H9 (cell line): ENCODE measurements at regions not wholly inside any gene's neighbourhood (a gene's known extent, or its start where the extent isn't known, plus 50 kb on each side); places are given as distances from the start of the nearest gene placed in this dataset.

Experiments used
- DNase-seq: peaks from one replicate; pipeline ENCODE4 v3.0.0-alpha.2; 2017
- H2AFZ ChIP-seq: one replicate; pipeline ENCODE4 v1.6.1; 2013; ENCODE audit warnings: mild to moderate bottlenecking, low read length, control low read depth, moderate library complexity
- H2AK5ac ChIP-seq: 2 replicates; pipeline ENCODE4 v1.6.1; 2013; ENCODE audit warnings: low read length, control low read depth, mixed read lengths; ENCODE audit not compliant: insufficient read length
- H2BK120ac ChIP-seq: one replicate; pipeline ENCODE4 v1.6.1; 2013; ENCODE audit warnings: low read depth, mild to moderate bottlenecking, low read length, control low read depth, inconsistent platforms; ENCODE audit not compliant: poor library complexity, severe bottlenecking
- H2BK12ac ChIP-seq: 2 replicates; pipeline ENCODE4 v1.6.1; 2013; ENCODE audit warnings: low read length, control low read depth, mixed read lengths, low read depth; ENCODE audit not compliant: insufficient read length
- H2BK15ac ChIP-seq: 2 replicates; pipeline ENCODE4 v1.6.1; 2013; ENCODE audit warnings: low read depth, low read length, control low read depth
- H2BK20ac ChIP-seq: one replicate; pipeline ENCODE4 v1.6.1; 2013; ENCODE audit warnings: low read depth, mild to moderate bottlenecking, low read length, control low read depth, inconsistent platforms; ENCODE audit not compliant: poor library complexity, severe bottlenecking
- H2BK5ac ChIP-seq: 2 replicates; pipeline ENCODE4 v1.6.1; 2013; ENCODE audit warnings: low read length, control low read depth, mixed read lengths; ENCODE audit not compliant: insufficient read length
- H3K14ac ChIP-seq: 2 replicates; pipeline ENCODE4 v1.6.1; 2013; ENCODE audit warnings: low read length, control low read depth; ENCODE audit not compliant: insufficient read depth
- H3K18ac ChIP-seq: 2 replicates; pipeline ENCODE4 v1.6.1; 2013; ENCODE audit warnings: low read depth, mild to moderate bottlenecking, mixed read lengths, low read length, control low read depth; ENCODE audit not compliant: insufficient read length
- H3K23ac ChIP-seq: 2 replicates; pipeline ENCODE4 v1.6.1; 2013; ENCODE audit warnings: low read length, control low read depth, mixed read lengths, low read depth; ENCODE audit not compliant: insufficient read length
- H3K23me2 ChIP-seq: 2 replicates; pipeline ENCODE4 v1.6.1; 2013; ENCODE audit warnings: low read depth, mild to moderate bottlenecking, mixed read lengths, low read length, control low read depth; ENCODE audit not compliant: insufficient read length, poor library complexity, severe bottlenecking
- H3K27ac ChIP-seq: 2 replicates; pipeline ENCODE4 v1.5.1; 2013; ENCODE audit warnings: low read length, control low read depth, mixed read lengths, low read depth; ENCODE audit not compliant: insufficient read length
- H3K27me3 ChIP-seq: 2 replicates; pipeline ENCODE4 v1.6.1; 2013; ENCODE audit warnings: low read length, control low read depth, inconsistent platforms; ENCODE audit not compliant: insufficient read depth
- H3K4ac ChIP-seq: 2 replicates; pipeline ENCODE4 v1.6.1; 2013; ENCODE audit warnings: low read depth, mild to moderate bottlenecking, control low read depth, inconsistent platforms, low read length, moderate library complexity
- H3K4me1 ChIP-seq: 2 replicates; pipeline ENCODE4 v1.6.1; 2013; ENCODE audit warnings: low read length, control low read depth, inconsistent platforms; ENCODE audit not compliant: insufficient read depth
- H3K4me2 ChIP-seq: 2 replicates; pipeline ENCODE4 v1.6.1; 2013; ENCODE audit warnings: low read length, control low read depth, mixed read lengths; ENCODE audit not compliant: insufficient read length, insufficient read depth
- H3K56ac ChIP-seq: 2 replicates; pipeline ENCODE4 v1.6.1; 2013; ENCODE audit warnings: low read depth, mild to moderate bottlenecking, mixed read lengths, low read length, control low read depth; ENCODE audit not compliant: insufficient read length
- H3K79me1 ChIP-seq: 2 replicates; pipeline ENCODE4 v1.6.1; 2013; ENCODE audit warnings: low read depth, mild to moderate bottlenecking, moderate library complexity, low read length, control low read depth, inconsistent platforms; ENCODE audit not compliant: insufficient read depth, poor library complexity, severe bottlenecking
- H3K79me2 ChIP-seq: 2 replicates; pipeline ENCODE4 v1.6.1; 2013; ENCODE audit warnings: low read length, control low read depth, inconsistent platforms; ENCODE audit not compliant: insufficient read depth
- H3K9ac ChIP-seq: 2 replicates; pipeline ENCODE4 v1.6.1; 2013; ENCODE audit warnings: low read length, control low read depth, mixed read lengths; ENCODE audit not compliant: insufficient read length; ENCODE audit errors: extremely low read depth
- H3K9me3 ChIP-seq: one replicate; pipeline ENCODE4 v1.6.1; 2013; ENCODE audit warnings: low read depth, low read length, inconsistent platforms; ENCODE audit not compliant: control insufficient read depth
- H3T11ph ChIP-seq: one replicate; pipeline ENCODE4 v1.6.1; 2013; ENCODE audit warnings: mild to moderate bottlenecking, low read length, control low read depth, inconsistent platforms
- H4K20me1 ChIP-seq: one replicate; pipeline ENCODE4 v1.6.1; 2013; ENCODE audit not compliant: control insufficient read depth, insufficient read length, insufficient read depth
- H4K5ac ChIP-seq: 2 replicates; pipeline ENCODE4 v1.6.1; 2013; ENCODE audit warnings: low read depth, mild to moderate bottlenecking, mixed read lengths, low read length, control low read depth; ENCODE audit not compliant: insufficient read length
- H4K8ac ChIP-seq: replicated peaks from 2 replicates; pipeline ENCODE4 v1.6.1; 2013; ENCODE audit warnings: low read length, control low read depth, mixed read lengths, low read depth; ENCODE audit not compliant: insufficient read length
- H4K91ac ChIP-seq: 2 replicates; pipeline ENCODE4 v1.6.1; 2013; ENCODE audit warnings: low read depth, mild to moderate bottlenecking, moderate library complexity, mixed read lengths, low read length, control low read depth; ENCODE audit not compliant: insufficient read length
- H3K27ac Mint-ChIP-seq, 3 experiments: 2 replicates in 2 of 3; 3 replicates in 1 of 3; pipeline ENCODE4 v1.8.0; 2020 to 2021; ENCODE audit warnings: mixed read lengths in 3 of 3, mild to moderate bottlenecking in 1 of 3, moderate library complexity in 1 of 3
- H3K27me3 Mint-ChIP-seq: 2 replicates; pipeline ENCODE4 v1.8.0; 2021; ENCODE audit warnings: low read depth, mild to moderate bottlenecking, moderate library complexity, mixed read lengths
- H3K36me3 Mint-ChIP-seq, 3 experiments: 2 replicates in 2 of 3; 3 replicates in 1 of 3; pipeline ENCODE4 v1.8.0; 2020 to 2021; ENCODE audit warnings: low read depth in 3 of 3, mixed read lengths in 3 of 3; ENCODE audit not compliant: insufficient read depth in 1 of 3
- H3K4me1 Mint-ChIP-seq, 2 experiments: 2 replicates each; pipeline ENCODE4 v1.8.0; 2020; ENCODE audit warnings: mixed read lengths in 2 of 2
- H3K4me3 Mint-ChIP-seq, 2 experiments: 2 replicates in 1 of 2; 3 replicates in 1 of 2; pipeline ENCODE4 v1.8.0; 2020 to 2021; ENCODE audit warnings: mild to moderate bottlenecking in 2 of 2, mixed read lengths in 2 of 2, moderate library complexity in 1 of 2
- H3K9me3 Mint-ChIP-seq, 2 experiments: 2 replicates in 1 of 2; 3 replicates in 1 of 2; pipeline ENCODE4 v1.8.0; 2020; ENCODE audit warnings: mild to moderate bottlenecking in 2 of 2, mixed read lengths in 2 of 2, moderate library complexity in 1 of 2
- whole genome bisulfite sequencing: extraction: QIAGEN DNeasy Blood & Tissue Kit; methylation state at CpG from one replicate; pipeline ENCODE4 v1.1.7; 2013; ENCODE audit warnings: missing lambda C conversion rate, low lambda C conversion rate, mixed read lengths; ENCODE audit not compliant: insufficient read length; ENCODE audit errors: extremely low coverage; 5-methylcytosine and 5-hydroxymethylcytosine counted together
- TF ChIP-seq, protein P1 (sequence below): fragments of 200-600 bp; sonication (generic); conservative IDR thresholded peaks from 3 replicates; pipeline ENCODE4 v1.8.0; 2021; ENCODE audit warnings: antibody characterized with exemption, mild to moderate bottlenecking

DNA sequence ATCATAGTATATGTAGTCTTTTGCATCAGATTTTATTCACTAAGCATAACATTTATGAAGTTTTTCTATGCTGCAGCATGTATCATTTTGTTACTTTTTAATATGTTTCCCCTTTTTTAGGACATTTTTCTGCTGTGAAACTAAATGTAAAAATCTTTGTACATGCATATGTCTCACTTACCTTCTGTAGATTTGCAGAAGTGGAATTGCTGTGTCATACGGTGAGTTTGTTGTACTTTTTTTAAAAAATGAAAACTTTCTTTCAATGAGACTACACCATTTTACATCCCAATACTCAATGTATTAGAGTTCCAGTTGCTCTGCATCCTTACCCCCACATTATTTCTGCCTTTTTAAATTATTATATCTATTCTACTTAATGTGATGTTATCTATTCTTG lies 868.9 kb downstream of the PDHA2 start:
- no peaks in the 10 kb centered on the region for H3K79me2 ChIP-seq
- H4K20me1 ChIP-seq, result no peaks in the 10 kb centered on the region
- no peaks in the 10 kb centered on the region for H3K9me3 Mint-ChIP-seq
- H4K8ac ChIP-seq, result no peak overlapping the region
- no peak overlapping the region for H2BK15ac ChIP-seq
- no peak overlapping the region for H4K91ac ChIP-seq
- H2BK12ac ChIP-seq, result no peak overlapping the region
- H3K4me2 ChIP-seq, result no peak overlapping the region
- H3K14ac ChIP-seq, result no peak overlapping the region
- no peaks in the 10 kb centered on the region for H3K9me3 ChIP-seq
- H2BK120ac ChIP-seq, result no peak overlapping the region
- no peaks in the 10 kb centered on the region for H3K23me2 ChIP-seq
- H3K4me1 ChIP-seq, result no peaks in the 10 kb centered on the region
- H3K27ac Mint-ChIP-seq, result no peak overlapping the region
- no peak overlapping the region for H3K4ac ChIP-seq
- no peaks in the 10 kb centered on the region for H3K4me1 Mint-ChIP-seq
- H2AK5ac ChIP-seq, result no peak overlapping the region
- no peak overlapping the region for H2AFZ ChIP-seq
- TF ChIP-seq, protein P1, sequence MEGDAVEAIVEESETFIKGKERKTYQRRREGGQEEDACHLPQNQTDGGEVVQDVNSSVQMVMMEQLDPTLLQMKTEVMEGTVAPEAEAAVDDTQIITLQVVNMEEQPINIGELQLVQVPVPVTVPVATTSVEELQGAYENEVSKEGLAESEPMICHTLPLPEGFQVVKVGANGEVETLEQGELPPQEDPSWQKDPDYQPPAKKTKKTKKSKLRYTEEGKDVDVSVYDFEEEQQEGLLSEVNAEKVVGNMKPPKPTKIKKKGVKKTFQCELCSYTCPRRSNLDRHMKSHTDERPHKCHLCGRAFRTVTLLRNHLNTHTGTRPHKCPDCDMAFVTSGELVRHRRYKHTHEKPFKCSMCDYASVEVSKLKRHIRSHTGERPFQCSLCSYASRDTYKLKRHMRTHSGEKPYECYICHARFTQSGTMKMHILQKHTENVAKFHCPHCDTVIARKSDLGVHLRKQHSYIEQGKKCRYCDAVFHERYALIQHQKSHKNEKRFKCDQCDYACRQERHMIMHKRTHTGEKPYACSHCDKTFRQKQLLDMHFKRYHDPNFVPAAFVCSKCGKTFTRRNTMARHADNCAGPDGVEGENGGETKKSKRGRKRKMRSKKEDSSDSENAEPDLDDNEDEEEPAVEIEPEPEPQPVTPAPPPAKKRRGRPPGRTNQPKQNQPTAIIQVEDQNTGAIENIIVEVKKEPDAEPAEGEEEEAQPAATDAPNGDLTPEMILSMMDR, result no peak
- H4K5ac ChIP-seq, result no peak overlapping the region
- no peaks in the 10 kb centered on the region for H3K27me3 ChIP-seq
- H3K79me1 ChIP-seq, result no peaks in the 10 kb centered on the region
- WGBS, result no CpG with 5 or more reads among the region's 1 CpG
- H3K23ac ChIP-seq, result no peak overlapping the region
- DNase-seq, result no peak
- no peaks in the 10 kb centered on the region for H3K36me3 Mint-ChIP-seq
- H3K56ac ChIP-seq, result no peak overlapping the region
- no peak overlapping the region for H3T11ph ChIP-seq
- H3K27me3 Mint-ChIP-seq, result no peaks in the 10 kb centered on the region
- no peak overlapping the region for H2BK20ac ChIP-seq
- no peak overlapping the region for H3K27ac ChIP-seq
- no peak overlapping the region for H3K18ac ChIP-seq
- H3K4me3 Mint-ChIP-seq, result no peak overlapping the region
- no peak overlapping the region for H3K9ac ChIP-seq
- H2BK5ac ChIP-seq, result no peak overlapping the region
